Neural progenitor cell (in vitro differentiated cells): ENCODE measurements at regions not wholly inside any gene's neighbourhood (a gene's known extent, or its start where the extent isn't known, plus 50 kb on each side); places are given as distances from the start of the nearest gene placed in this dataset.
A peak's percentile ranks its signal among the peaks of the same experiment; 100 is the strongest.

Experiments
- DNase-seq: peaks from one replicate; pipeline ENCODE4 v3.0.0-alpha.2; 2016; ENCODE audit warnings: low spot score
- H2AFZ ChIP-seq: fragments of 200-600 bp; sonication (generic); replicated peaks from 2 replicates; pipeline ENCODE4 v1.6.1; 2016; ENCODE audit warnings: antibody characterized with exemption
- H3F3A ChIP-seq: fragments of 200-600 bp; sonication (generic); 2 replicates; pipeline ENCODE4 v1.6.1; 2016; ENCODE audit warnings: antibody characterized with exemption, low read depth
- H3K27ac ChIP-seq: fragments of 200-600 bp; sonication (generic); 2 replicates; pipeline ENCODE4 v1.5.1; 2016; ENCODE audit warnings: mild to moderate bottlenecking
- H3K27me3 ChIP-seq: fragments of 200-600 bp; sonication (generic); 2 replicates; pipeline ENCODE4 v1.6.1; 2016; ENCODE audit warnings: mild to moderate bottlenecking, moderate library complexity
- H3K36me3 ChIP-seq: fragments of 200-600 bp; sonication (generic); 2 replicates; pipeline ENCODE4 v1.5.1; 2016
- H3K4me1 ChIP-seq: fragments of 200-600 bp; sonication (generic); 2 replicates; pipeline ENCODE4 v1.6.1; 2016; ENCODE audit warnings: mixed run types
- H3K4me2 ChIP-seq: fragments of 200-600 bp; sonication (generic); 2 replicates; pipeline ENCODE4 v1.6.1; 2016
- H3K4me3 ChIP-seq: fragments of 200-600 bp; sonication (generic); 2 replicates; pipeline ENCODE4 v1.5.1; 2016
- H3K79me2 ChIP-seq: fragments of 200-600 bp; sonication (generic); 2 replicates; pipeline ENCODE4 v1.6.1; 2016; ENCODE audit warnings: low read depth
- H3K9ac ChIP-seq: fragments of 200-600 bp; sonication (generic); 2 replicates; pipeline ENCODE4 v1.6.1; 2016
- H3K9me3 ChIP-seq: fragments of 200-600 bp; sonication (generic); 2 replicates; pipeline ENCODE4 v1.5.1; 2016; ENCODE audit warnings: low read depth
- H4K20me1 ChIP-seq: fragments of 200-600 bp; sonication (generic); 2 replicates; pipeline ENCODE4 v1.6.1; 2016; ENCODE audit warnings: low read depth
- H3K27ac Mint-ChIP-seq: 3 replicates; pipeline ENCODE4 v1.8.0; 2021; ENCODE audit warnings: mixed read lengths
- H3K27me3 Mint-ChIP-seq: 2 replicates; pipeline ENCODE4 v1.8.0; 2022; ENCODE audit warnings: low read depth, mild to moderate bottlenecking, inconsistent platforms, moderate library complexity, mixed read lengths; ENCODE audit not compliant: insufficient read depth
- H3K36me3 Mint-ChIP-seq: 3 replicates; pipeline ENCODE4 v1.8.0; 2021; ENCODE audit warnings: mixed read lengths
- H3K4me1 Mint-ChIP-seq: 3 replicates; pipeline ENCODE4 v1.8.0; 2021; ENCODE audit warnings: mixed read lengths
- H3K4me3 Mint-ChIP-seq: 3 replicates; pipeline ENCODE4 v1.8.0; 2021; ENCODE audit warnings: mild to moderate bottlenecking, moderate library complexity, mixed read lengths
- H3K9me3 Mint-ChIP-seq: 3 replicates; pipeline ENCODE4 v1.8.0; 2020; ENCODE audit warnings: mixed read lengths
- CTCF ChIP-seq: fragments of 200-600 bp; sonication (generic); IDR thresholded peaks from 2 replicates; pipeline ENCODE4 v1.5.1; 2017; ENCODE audit warnings: antibody characterized with exemption, mild to moderate bottlenecking
- EZH2 ChIP-seq: fragments of 200-600 bp; sonication (generic); IDR thresholded peaks from 2 replicates; pipeline ENCODE4 v1.6.1; 2017; ENCODE audit warnings: antibody characterized with exemption, mild to moderate bottlenecking, moderate library complexity
- EZH2phosphoT487 ChIP-seq: fragments of 200-600 bp; sonication (generic); IDR thresholded peaks from 2 replicates; pipeline ENCODE4 v1.6.1; 2017; ENCODE audit warnings: antibody characterized with exemption

- H3K36me3 Mint-ChIP-seq: no peaks in the 10 kb centered on the region
- no peaks in the 10 kb centered on the region for H3K27me3 Mint-ChIP-seq
- no peaks in the 10 kb centered on the region for H3K36me3 ChIP-seq
Measured at GRCh38 chr14:81952917-81953316, 419.3 kb upstream of the SEL1L start.

GRCh38 chr14:81953419-81953818 lies 419.8 kb upstream of the SEL1L start:
- H2AFZ ChIP-seq: no peak overlapping the region
- H3K36me3 ChIP-seq: no peaks in the 10 kb centered on the region
- H3K4me1 ChIP-seq: no peaks in the 10 kb centered on the region
- no peak overlapping the region for H3K4me3 Mint-ChIP-seq
- H3F3A ChIP-seq: no peaks in the 10 kb centered on the region
- H3K9me3 Mint-ChIP-seq: peaks cover 8% of the 10 kb centered on the region
- DNase-seq: peak; percentile 67
- no peak overlapping the region for H3K4me3 ChIP-seq
- H3K4me1 Mint-ChIP-seq: no peaks in the 10 kb centered on the region
- TF ChIP-seq EZH2phosphoT487: peak; percentile 80
- no peak for TF ChIP-seq CTCF
- no peaks in the 10 kb centered on the region for H3K36me3 Mint-ChIP-seq
- H3K79me2 ChIP-seq: no peaks in the 10 kb centered on the region
- H3K27ac ChIP-seq: no peak overlapping the region
- H3K9me3 ChIP-seq: no peaks in the 10 kb centered on the region
- no peak overlapping the region for H3K9ac ChIP-seq
- H4K20me1 ChIP-seq: no peaks in the 10 kb centered on the region
- peaks cover 46% of the 10 kb centered on the region for H3K27me3 ChIP-seq
- H3K4me2 ChIP-seq: no peak overlapping the region
- no peak overlapping the region for H3K27ac Mint-ChIP-seq
- H3K27me3 Mint-ChIP-seq: no peaks in the 10 kb centered on the region

More at GRCh38 chr14:81952917-81953316, 419.3 kb upstream of the SEL1L start:
- H3K9me3 ChIP-seq: no peaks in the 10 kb centered on the region
- Mint-ChIP-seq H3K4me3 (no peak overlapping the region), H3K27ac (no peak overlapping the region), H3K9me3 (peaks cover 8% of the 10 kb centered on the region), H3K4me1 (no peaks in the 10 kb centered on the region)
- H3K27me3 ChIP-seq: peaks cover 46% of the 10 kb centered on the region
- no peaks in the 10 kb centered on the region for H3K79me2 ChIP-seq
- TF ChIP-seq EZH2phosphoT487: no peak
- no peak for TF ChIP-seq EZH2
- no peak for TF ChIP-seq CTCF
- H3K4me1 ChIP-seq: no peaks in the 10 kb centered on the region
- H3K4me2 ChIP-seq: no peak overlapping the region
- no peak overlapping the region for H3K4me3 ChIP-seq
- H2AFZ ChIP-seq: no peak overlapping the region
- no peak overlapping the region for H3K27ac ChIP-seq
- DNase-seq: no peak
- no peak overlapping the region for H3K9ac ChIP-seq
- H4K20me1 ChIP-seq: no peaks in the 10 kb centered on the region
- H3F3A ChIP-seq: no peaks in the 10 kb centered on the region

DNA sequence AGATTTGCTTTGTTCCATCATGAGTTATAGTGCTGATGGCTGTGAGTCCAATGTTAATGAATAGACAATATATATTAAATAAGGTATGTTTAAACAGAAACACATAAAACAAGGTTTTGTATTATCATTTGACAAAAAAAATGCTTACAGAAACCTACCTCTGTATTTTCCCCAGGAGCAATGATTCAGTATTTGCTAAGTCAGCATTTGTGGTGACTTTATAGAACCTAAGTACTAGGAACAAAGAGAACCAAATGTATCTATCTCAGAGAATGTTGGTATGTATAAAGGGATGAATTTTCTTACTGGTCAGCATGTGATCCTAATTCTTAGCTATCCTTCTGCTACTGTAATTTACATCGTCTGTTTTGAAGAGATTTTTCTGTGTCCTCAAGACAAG lies 421.5 kb upstream of the SEL1L start:
- H3K27ac Mint-ChIP-seq: no peak overlapping the region
- H3F3A ChIP-seq: no peaks in the 10 kb centered on the region
- no peaks in the 10 kb centered on the region for H3K4me1 ChIP-seq
- no peaks in the 10 kb centered on the region for H4K20me1 ChIP-seq
- no peak overlapping the region for H3K4me3 ChIP-seq
- no peaks in the 10 kb centered on the region for H3K4me1 Mint-ChIP-seq
- no peak overlapping the region for H3K4me3 Mint-ChIP-seq
- TF ChIP-seq EZH2 (no peak), EZH2phosphoT487 (no peak), CTCF (no peak)
- no peaks in the 10 kb centered on the region for H3K9me3 ChIP-seq
- DNase-seq: no peak
- H3K27ac ChIP-seq: no peak overlapping the region
- H3K4me2 ChIP-seq: no peak overlapping the region
- H3K9ac ChIP-seq: no peak overlapping the region
- H2AFZ ChIP-seq: no peak overlapping the region
- no peaks in the 10 kb centered on the region for H3K36me3 Mint-ChIP-seq
- H3K27me3 Mint-ChIP-seq: no peaks in the 10 kb centered on the region
- H3K79me2 ChIP-seq: no peaks in the 10 kb centered on the region
- peaks cover 46% of the 10 kb centered on the region for H3K27me3 ChIP-seq
- H3K36me3 ChIP-seq: no peaks in the 10 kb centered on the region
- peaks cover 8% of the 10 kb centered on the region for H3K9me3 Mint-ChIP-seq
